ENCODE measurements at regions not wholly inside any gene's neighbourhood (a gene's known extent, or its start where the extent isn't known, plus 50 kb on each side); places are given as distances from the start of the nearest gene placed in this dataset.

GRCh38 chr6:119463081-119463626, 113.6 kb upstream of the MAN1A1 start:
- H3K79me2 ChIP-seq (ENCODE audit: insufficient read depth), result no peaks in the 10 kb centered on the region
- H3K4me2 ChIP-seq, result no peak overlapping the region
- no peak overlapping the region for H3K27ac ChIP-seq (ENCODE audit: low read depth in 2 of 2, low read length in 1 of 2)
- no peaks in the 10 kb centered on the region for H3F3A ChIP-seq (replicated peaks; ENCODE audit: insufficient read depth)
- H3K9ac ChIP-seq, result no peak overlapping the region
- H3K4me3 ChIP-seq (ENCODE audit: low read depth in 2 of 2, low read length in 1 of 2), result no peak overlapping the region
- H3K9me2 ChIP-seq, result no peaks in the 10 kb centered on the region
- no peaks in the 10 kb centered on the region for H3K36me3 ChIP-seq (replicated peaks in 1 of 2; ENCODE audit: control insufficient read depth in 1 of 2, insufficient read depth in 2 of 2, low read length in 1 of 2)
- no peak for DNase-seq
- WGBS (ENCODE audit: low lambda C conversion rate), result 69% methylated on average over 4 of the region's 4 CpGs
- ChIA-PET POLR2A (no interaction called here), CTCF (interaction anchor here (0.6 to 0.7 kb wide), 2 partner anchors 20 to 851 kb away, joined by 3 read pairs; no protein-coding TSS in a partner anchor)
- H2AFZ ChIP-seq (ENCODE audit: low read depth), result no peak overlapping the region
- H4K20me1 ChIP-seq (ENCODE audit: insufficient read depth), result no peaks in the 10 kb centered on the region
- TF ChIP-seq REST (IDR thresholded peaks at IDR 0.05; ENCODE audit: low read depth, low read length), result no peak
- TF ChIP-seq IRF3 (IDR thresholded peaks at IDR 0.05; ENCODE audit: low read depth, low read length), result no peak
- no peaks in the 10 kb centered on the region for H3K9me3 ChIP-seq
- H3K4me1 ChIP-seq (ENCODE audit: control insufficient read depth in 1 of 2, insufficient read depth in 2 of 2, low read depth in 1 of 2, low read length in 1 of 2), result no peaks in the 10 kb centered on the region; a peak in 1 of 4 replicates
- H3K27me3 ChIP-seq (ENCODE audit: insufficient read depth), result no peaks in the 10 kb centered on the region

- Histone ChIP-seq H3K79me2 (ENCODE audit: insufficient read depth) (no peaks in the 10 kb centered on the region), H3K9me2 (no peaks in the 10 kb centered on the region), H3K4me2 (no peak overlapping the region), H3K9me3 (no peaks in the 10 kb centered on the region), H3K9ac (no peak overlapping the region), H3K36me3 (replicated peaks in 1 of 2; ENCODE audit: control insufficient read depth in 1 of 2, insufficient read depth in 2 of 2, low read length in 1 of 2) (no peaks in the 10 kb centered on the region), H3F3A (replicated peaks; ENCODE audit: insufficient read depth) (no peaks in the 10 kb centered on the region), H3K4me1 (ENCODE audit: control insufficient read depth in 1 of 2, insufficient read depth in 2 of 2, low read depth in 1 of 2, low read length in 1 of 2) (no peaks in the 10 kb centered on the region), H4K20me1 (ENCODE audit: insufficient read depth) (no peaks in the 10 kb centered on the region), H2AFZ (ENCODE audit: low read depth) (no peak overlapping the region), H3K4me3 (ENCODE audit: low read depth in 2 of 2, low read length in 1 of 2) (no peak overlapping the region), H3K27ac (ENCODE audit: low read depth in 2 of 2, low read length in 1 of 2) (no peak overlapping the region), H3K27me3 (ENCODE audit: insufficient read depth) (no peaks in the 10 kb centered on the region)
- DNase-seq, result no peak
- TF ChIP-seq RFX5 (IDR thresholded peaks at IDR 0.05; ENCODE audit: low read length) (no peak), ZBTB33 (IDR thresholded peaks at IDR 0.05; ENCODE audit: borderline replicate concordance, low read depth) (no peak), RAD21 (IDR thresholded peaks at IDR 0.05; ENCODE audit: low read length) (no peak), CHD2 (IDR thresholded peaks at IDR 0.05; ENCODE audit: low read length, partially characterized antibody) (no peak), EZH2phosphoT487 (IDR thresholded peaks at IDR 0.05; ENCODE audit: borderline replicate concordance, low read depth) (no peak), USF1 (IDR thresholded peaks at IDR 0.05; ENCODE audit: borderline replicate concordance, low read depth) (no peak), JUND (IDR thresholded peaks at IDR 0.05) (no peak), TAF1 (IDR thresholded peaks at IDR 0.05; ENCODE audit: borderline replicate concordance, low read depth, low read length) (no peak), GABPA (IDR thresholded peaks at IDR 0.05; ENCODE audit: low read depth) (no peak), ELF1 (IDR thresholded peaks at IDR 0.05) (no peak), FOSL2 (IDR thresholded peaks at IDR 0.05; ENCODE audit: borderline replicate concordance, low read depth) (no peak)
- POLR2A ChIA-PET, result no interaction called here
- CTCF ChIA-PET, result no interaction called here
- WGBS (ENCODE audit: low lambda C conversion rate), result 0% methylated on average over 1 of the region's 1 CpG
These were observed 111.6 kb upstream of the MAN1A1 start for GRCh38 chr6:119461187-119461586.
